Esophagus muscularis mucosa (tissue), 4 donors: ENCODE measurements at regions not wholly inside any gene's neighbourhood (a gene's known extent, or its start where the extent isn't known, plus 50 kb on each side); places are given as distances from the start of the nearest gene placed in this dataset.

Experiments used
- DNase-seq: peaks from one replicate; pipeline ENCODE4 v3.0.0-alpha.2; 2017; ENCODE audit errors: extremely low spot score
- H3K27ac ChIP-seq, 4 donors: fragments of 200-600 bp; sonication (generic); replicated peaks in 1 of 4; 1 replicate in 3 of 4; 2 replicates in 1 of 4; pipeline ENCODE4 v1.5.1; 2016 to 2019; ENCODE audit warnings: mild to moderate bottlenecking in 1 of 4
- H3K27me3 ChIP-seq, 4 donors: fragments of 200-600 bp; sonication (generic); one replicate each; pipeline versions ENCODE4 v1.5.1 to v1.6.0; 2016 to 2019
- H3K36me3 ChIP-seq, 4 donors: fragments of 200-600 bp; sonication (generic); one replicate each; pipeline ENCODE4 v1.5.1; 2016 to 2019
- H3K4me1 ChIP-seq, 4 donors: fragments of 200-600 bp; sonication (generic); one replicate each; pipeline ENCODE4 v1.5.1; 2016 to 2019
- H3K4me3 ChIP-seq, 4 donors: fragments of 200-600 bp; sonication (generic); 1 replicate in 2 of 4; 2 replicates in 2 of 4; pipeline ENCODE4 v1.5.1; 2016 to 2019; ENCODE audit warnings: mild to moderate bottlenecking in 4 of 4, moderate library complexity in 1 of 4
- H3K9me3 ChIP-seq, 4 donors: fragments of 200-600 bp; sonication (generic); 1 replicate in 3 of 4; 2 replicates in 1 of 4; pipeline ENCODE4 v1.5.1; 2016 to 2019
- EP300 ChIP-seq: sonication (generic); formaldehyde crosslinking; IDR thresholded peaks from one replicate; pipeline ENCODE4 v1.6.1; 2017; ENCODE audit warnings: antibody characterized with exemption
- POLR2A ChIP-seq: fragments of 450-650 bp; IDR thresholded peaks from one replicate; pipeline ENCODE4 v1.6.1; 2017; ENCODE audit warnings: antibody characterized with exemption, moderate library complexity, mild to moderate bottlenecking, low read depth
- POLR2AphosphoS5 ChIP-seq, 2 donors: sonication (generic); formaldehyde crosslinking; IDR thresholded peaks; one replicate each; pipeline ENCODE4 v1.6.1; 2017; ENCODE audit warnings: antibody characterized with exemption in 2 of 2
- WGBS: methylation state at CpG from one replicate; pipeline ENCODE4 v1.1.5; 2018; 5-methylcytosine and 5-hydroxymethylcytosine counted together
- intact Hi-C: fragments of 100-400 bp; cut with DNase I; formaldehyde crosslinking; loops from one replicate; pipeline ENCODE4 v1.15.1; 2023
- TF ChIP-seq, protein P1 (sequence below), 3 experiments: fragments of 200-600 bp in 2 of 3; fragments of 450-650 bp in 1 of 3; sonication (generic) in 2 of 3; IDR thresholded peaks; one replicate each; pipeline ENCODE4 v1.5.1; 2017 to 2019; ENCODE audit warnings: antibody characterized with exemption in 3 of 3, mild to moderate bottlenecking in 2 of 3, moderate library complexity in 1 of 3

DNA sequence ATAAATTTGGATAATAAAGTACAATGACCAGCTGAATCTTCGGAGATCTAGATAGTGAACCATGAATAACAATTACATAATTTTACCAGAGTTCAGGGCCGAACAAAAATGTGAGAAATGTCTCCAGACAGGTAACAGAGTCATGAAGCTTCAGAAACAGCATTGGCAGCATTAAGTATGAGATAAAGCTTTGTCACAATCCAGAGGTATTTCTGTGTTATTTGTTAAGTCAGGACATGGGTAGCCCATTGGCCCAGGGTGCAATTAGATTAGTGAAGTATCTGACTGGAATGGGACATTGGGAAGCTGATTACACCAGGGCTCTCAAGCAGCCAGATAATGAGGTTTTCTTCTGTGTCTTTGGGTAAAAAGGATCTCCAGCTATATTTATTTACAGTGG, 184.2 kb upstream of the PPP1R3A start:
- Histone ChIP-seq H3K27ac (no peak overlapping the region), H3K36me3 (no peaks in the 10 kb centered on the region), H3K27me3 (no peaks in the 10 kb centered on the region), H3K4me1 (peaks cover 0 to 53% (median 33%) of the 10 kb centered on the region in 4 donors), H3K9me3 (no peaks in the 10 kb centered on the region), H3K4me3 (no peak overlapping the region)
- DNase-seq, result no peak
- TF ChIP-seq EP300 (no peak), POLR2AphosphoS5 (IDR thresholded peaks at IDR 0.05) (no peak), POLR2A (no peak)
- TF ChIP-seq, protein P1, sequence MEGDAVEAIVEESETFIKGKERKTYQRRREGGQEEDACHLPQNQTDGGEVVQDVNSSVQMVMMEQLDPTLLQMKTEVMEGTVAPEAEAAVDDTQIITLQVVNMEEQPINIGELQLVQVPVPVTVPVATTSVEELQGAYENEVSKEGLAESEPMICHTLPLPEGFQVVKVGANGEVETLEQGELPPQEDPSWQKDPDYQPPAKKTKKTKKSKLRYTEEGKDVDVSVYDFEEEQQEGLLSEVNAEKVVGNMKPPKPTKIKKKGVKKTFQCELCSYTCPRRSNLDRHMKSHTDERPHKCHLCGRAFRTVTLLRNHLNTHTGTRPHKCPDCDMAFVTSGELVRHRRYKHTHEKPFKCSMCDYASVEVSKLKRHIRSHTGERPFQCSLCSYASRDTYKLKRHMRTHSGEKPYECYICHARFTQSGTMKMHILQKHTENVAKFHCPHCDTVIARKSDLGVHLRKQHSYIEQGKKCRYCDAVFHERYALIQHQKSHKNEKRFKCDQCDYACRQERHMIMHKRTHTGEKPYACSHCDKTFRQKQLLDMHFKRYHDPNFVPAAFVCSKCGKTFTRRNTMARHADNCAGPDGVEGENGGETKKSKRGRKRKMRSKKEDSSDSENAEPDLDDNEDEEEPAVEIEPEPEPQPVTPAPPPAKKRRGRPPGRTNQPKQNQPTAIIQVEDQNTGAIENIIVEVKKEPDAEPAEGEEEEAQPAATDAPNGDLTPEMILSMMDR (IDR thresholded peaks at IDR 0.05), result no peak
- intact Hi-C loops, result no loop called here
- 87% methylated on average over 2 of the region's 2 CpGs for WGBS

DNA sequence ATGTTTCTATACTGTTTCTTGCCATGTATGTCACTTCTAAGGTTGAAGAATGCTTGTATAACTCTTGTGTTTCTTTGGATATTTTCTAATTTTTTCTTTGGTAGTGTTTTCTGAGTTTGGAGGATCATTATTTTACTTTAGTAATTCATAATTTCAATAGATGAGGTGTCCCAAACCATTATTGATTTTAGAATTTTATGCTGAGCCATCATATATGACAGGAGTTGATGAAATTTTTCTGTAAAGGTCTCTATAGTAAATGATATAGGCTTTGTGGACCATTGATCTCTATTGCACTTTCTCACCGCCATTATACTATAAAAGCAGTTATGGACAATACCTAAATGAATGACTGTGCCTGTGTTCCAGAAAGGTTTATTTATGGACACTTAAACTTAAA, 183.3 kb upstream of the PPP1R3A start:
- WGBS, result 100% methylated on average over 1 of the region's 1 CpG
- intact Hi-C loops, result no loop called here
- Histone ChIP-seq H3K36me3 (no peaks in the 10 kb centered on the region), H3K4me1 (peaks cover 0 to 52% (median 28%) of the 10 kb centered on the region in 4 donors), H3K27me3 (no peaks in the 10 kb centered on the region), H3K27ac (no peak overlapping the region), H3K9me3 (no peaks in the 10 kb centered on the region), H3K4me3 (no peak overlapping the region)
- TF ChIP-seq, protein P1 (IDR thresholded peaks at IDR 0.05), result no peak
- TF ChIP-seq EP300, result no peak
- TF ChIP-seq POLR2AphosphoS5 (IDR thresholded peaks at IDR 0.05), result no peak
- TF ChIP-seq POLR2A, result no peak
- no peak for DNase-seq

DNA sequence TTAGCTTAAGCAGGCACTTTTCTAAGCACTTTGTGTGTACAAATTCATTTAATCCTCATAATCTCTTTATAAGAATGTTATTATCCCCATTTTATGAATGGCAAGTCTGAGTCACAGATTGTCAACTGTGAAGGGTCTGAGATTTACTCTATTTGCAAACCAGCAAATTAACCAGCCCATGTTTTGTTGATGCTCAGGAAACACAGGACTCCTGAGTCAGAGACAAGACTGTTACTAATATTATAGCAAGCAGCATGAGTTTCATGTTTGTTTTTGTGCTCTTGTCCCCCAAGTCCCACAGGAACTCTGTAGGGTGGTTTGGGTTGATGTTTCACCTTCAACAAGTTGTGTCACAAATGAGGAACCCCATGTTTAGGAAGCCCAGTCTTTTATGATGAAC, 182.0 kb upstream of the PPP1R3A start:
- TF ChIP-seq, protein P1 (IDR thresholded peaks at IDR 0.05), result no peak
- TF ChIP-seq POLR2A (no peak), POLR2AphosphoS5 (IDR thresholded peaks at IDR 0.05) (no peak), EP300 (no peak)
- peaks cover 0 to 50% (median 23%) of the 10 kb centered on the region in 4 donors for H3K4me1 ChIP-seq

DNA sequence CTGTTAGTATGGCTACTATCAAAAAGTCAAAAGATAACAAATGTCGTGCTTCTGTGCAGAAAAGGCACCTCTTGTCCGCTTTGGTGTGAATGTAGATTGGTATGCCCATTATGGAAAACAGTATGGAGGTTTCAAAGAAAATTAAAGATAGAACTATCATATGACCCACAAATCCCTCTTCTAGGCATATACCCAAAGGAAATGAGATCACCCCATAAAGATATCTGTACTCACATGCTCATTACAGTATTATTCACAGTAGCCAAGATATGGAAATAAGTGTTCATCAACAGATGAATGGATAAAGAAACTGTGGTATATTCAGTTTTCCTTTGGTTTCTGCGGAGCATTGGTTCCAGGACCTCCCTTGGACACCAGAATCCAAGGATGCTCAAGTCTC, 180.5 kb upstream of the PPP1R3A start:
- no peaks in the 10 kb centered on the region for H3K9me3 ChIP-seq
- no peaks in the 10 kb centered on the region for H3K36me3 ChIP-seq
- no peak overlapping the region for H3K4me3 ChIP-seq
- H3K27me3 ChIP-seq, result no peaks in the 10 kb centered on the region
- TF ChIP-seq POLR2A, result no peak
- TF ChIP-seq, protein P1 (IDR thresholded peaks at IDR 0.05), result no peak
- TF ChIP-seq POLR2AphosphoS5 (IDR thresholded peaks at IDR 0.05), result no peak
- no peak for TF ChIP-seq EP300
- intact Hi-C loops, result no loop called here
- H3K27ac ChIP-seq, result no peak overlapping the region
- 92% methylated on average over 3 of the region's 3 CpGs for WGBS
- DNase-seq, result no peak
- peaks cover 0 to 37% (median 17%) of the 10 kb centered on the region in 4 donors for H3K4me1 ChIP-seq

More for the DNA sequence above, 182.0 kb upstream of the PPP1R3A start:
- no peak for DNase-seq
- H3K4me3 ChIP-seq, result no peak overlapping the region
- H3K27ac ChIP-seq, result no peak overlapping the region
- no peaks in the 10 kb centered on the region for H3K27me3 ChIP-seq
- intact Hi-C loops, result no loop called here
- no peaks in the 10 kb centered on the region for H3K36me3 ChIP-seq
- no peaks in the 10 kb centered on the region for H3K9me3 ChIP-seq

DNA sequence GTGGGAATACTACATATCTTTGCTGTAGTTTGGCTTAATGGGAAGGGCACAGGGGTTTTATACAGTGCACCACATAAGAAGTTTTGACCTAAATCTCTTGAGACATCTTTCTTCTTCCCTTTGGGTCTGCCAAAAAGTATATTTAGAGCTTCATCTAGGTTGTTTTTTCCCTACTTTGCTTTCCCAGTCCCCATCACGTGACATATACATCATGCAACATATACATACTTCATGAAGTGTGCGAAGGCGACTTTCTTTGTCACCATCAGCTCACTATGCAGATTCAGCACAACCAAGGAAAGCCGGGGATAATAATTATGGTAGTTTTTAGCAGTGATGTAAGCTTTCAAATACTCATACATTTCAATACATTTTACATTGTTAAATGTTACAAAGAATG, 177.1 kb upstream of the PPP1R3A start:
- WGBS, result 88% methylated on average over 4 of the region's 4 CpGs

More for the DNA sequence above, 177.1 kb upstream of the PPP1R3A start:
- no peak overlapping the region for H3K4me3 ChIP-seq
- no peaks in the 10 kb centered on the region for H3K36me3 ChIP-seq
- H3K4me1 ChIP-seq, result peaks cover 0 to 35% (median 18%) of the 10 kb centered on the region in 4 donors
- no peak for DNase-seq
- H3K9me3 ChIP-seq, result no peaks in the 10 kb centered on the region
- H3K27ac ChIP-seq, result no peak overlapping the region
- TF ChIP-seq, protein P1 (IDR thresholded peaks at IDR 0.05), result no peak
- TF ChIP-seq EP300 (no peak), POLR2AphosphoS5 (IDR thresholded peaks at IDR 0.05) (no peak), POLR2A (no peak)
- intact Hi-C loops, result no loop called here
- H3K27me3 ChIP-seq, result no peaks in the 10 kb centered on the region
